K562 (cell line): ENCODE measurements at regions not wholly inside any gene's neighbourhood (a gene's known extent, or its start where the extent isn't known, plus 50 kb on each side); places are given as distances from the start of the nearest gene placed in this dataset.
A peak's percentile ranks its signal among the peaks of the same experiment; 100 is the strongest.

Source experiments
- ATAC-seq: fragments of 200-7000 bp; cut with Tn5 transposase; 3 replicates; pipeline ENCODE4 v1.9.1; 2020; ENCODE audit warnings: moderate library complexity
- BruUV-seq: library from RNA; stranded (reverse); fragments of 400-500 nt; replicated peaks from 2 replicates; lab custom pipeline; 2021; lab: Mats Ljungman, UMichigan
- CTCF ChIA-PET: fragments of 300-600 bp; formaldehyde crosslinking; extraction: SDS; loops from one replicate; lab custom pipeline; 2021; ENCODE audit warnings: low intra/inter-chr PET ratio; lab: Yijun Ruan, JAX
- POLR2A ChIA-PET: fragments of 300-600, 350-650 bp; sonication (Branson Sonifier 250); formaldehyde crosslinking; extraction: SDS; loops from one replicate; lab custom pipeline; 2021; ENCODE audit warnings: antibody characterized with exemption, inconsistent platforms; lab: Yijun Ruan, JAX
- DNase-seq, 4 experiments: peaks; one replicate each; pipeline versions ENCODE4 v3.0.0 to v3.0.0-alpha.2; 2011 to 2018; ENCODE audit warnings: low spot score in 3 of 4, mixed read lengths in 3 of 4; ENCODE audit errors: extremely low read depth in 1 of 4
- FAIRE-seq: peaks from 2 replicates; lab custom pipeline; 2011; peaks lifted over from hg19 to GRCh38; lab: Jason Lieb, UNC
- H2AFZ ChIP-seq: 2 replicates; pipeline ENCODE4 v1.6.0; 2011; ENCODE audit warnings: low read depth, low read length, control low read depth, inconsistent platforms
- H3K27ac ChIP-seq: fragments of 200-600 bp; 3 replicates; pipeline ENCODE4 v1.8.0; 2011; ENCODE audit warnings: low read depth, mild to moderate bottlenecking, control low read depth, inconsistent platforms, low read length, moderate library complexity, mixed read lengths; ENCODE audit errors: extremely low read depth
- H3K27me3 ChIP-seq, 2 experiments: fragments of 300-600 bp in 1 of 2; 2 replicates in 1 of 2; 3 replicates in 1 of 2; pipeline versions ENCODE4 v1.6.0 to v1.8.0; 2011; ENCODE audit warnings: inconsistent platforms in 2 of 2, low read length in 2 of 2, mild to moderate bottlenecking in 1 of 2, mixed read lengths in 1 of 2, moderate library complexity in 1 of 2; ENCODE audit not compliant: control insufficient read depth in 2 of 2, insufficient read depth in 2 of 2
- H3K36me3 ChIP-seq: fragments of 300-600 bp; 3 replicates; pipeline ENCODE4 v1.8.0; 2011; ENCODE audit warnings: mild to moderate bottlenecking, low read length, inconsistent platforms; ENCODE audit not compliant: control insufficient read depth, insufficient read depth
- H3K4me1 ChIP-seq, 2 experiments: fragments of 200-600 bp in 1 of 2; replicated peaks in 1 of 2; 2 replicates in 1 of 2; 3 replicates in 1 of 2; pipeline versions ENCODE4 v1.5.1 to v1.8.0; 2011; ENCODE audit warnings: inconsistent platforms in 2 of 2, low read length in 2 of 2, mild to moderate bottlenecking in 1 of 2, mixed read lengths in 1 of 2, moderate library complexity in 1 of 2; ENCODE audit not compliant: control insufficient read depth in 2 of 2, insufficient read depth in 2 of 2
- H3K4me2 ChIP-seq: 2 replicates; pipeline ENCODE4 v1.6.1; 2011; ENCODE audit warnings: low read length, control low read depth, inconsistent platforms, mixed read lengths; ENCODE audit not compliant: insufficient read depth
- H3K4me3 ChIP-seq: fragments of 200-600 bp; sonication (generic), shearing (Covaris generic); 2 replicates; pipeline ENCODE4 v1.5.1; 2016; ENCODE audit warnings: control low read depth, inconsistent platforms
- H3K79me2 ChIP-seq: fragments of 200-600 bp; 3 replicates; pipeline ENCODE4 v1.8.0; 2011; ENCODE audit warnings: low read length, inconsistent platforms; ENCODE audit not compliant: control insufficient read depth, insufficient read depth
- H3K9ac ChIP-seq, 2 experiments: 2 replicates each; pipeline versions ENCODE4 v1.6.0 to v1.6.1; 2011; ENCODE audit warnings: low read depth in 2 of 2, low read length in 2 of 2, control low read depth in 1 of 2, inconsistent platforms in 1 of 2, mild to moderate bottlenecking in 1 of 2, mixed read lengths in 1 of 2; ENCODE audit not compliant: insufficient read depth in 1 of 2
- H3K9me1 ChIP-seq: one replicate; pipeline ENCODE4 v1.6.0; 2011; ENCODE audit warnings: inconsistent platforms, mild to moderate bottlenecking, low read length, moderate library complexity; ENCODE audit not compliant: control insufficient read depth, insufficient read depth
- H3K9me3 ChIP-seq: replicated peaks from 2 replicates; pipeline ENCODE4 v1.5.1; 2011; ENCODE audit warnings: low read depth, low read length, inconsistent platforms; ENCODE audit not compliant: control insufficient read depth, insufficient read depth
- H4K20me1 ChIP-seq: replicated peaks from 2 replicates; pipeline ENCODE4 v1.6.1; 2011; ENCODE audit warnings: low read length, inconsistent platforms, mixed read lengths; ENCODE audit not compliant: control insufficient read depth, insufficient read depth
- CXXC5 ChIP-seq: fragments of 250-450 bp; sonication (Bioruptor Pico); IDR thresholded peaks from 2 replicates; pipeline ENCODE4 v1.8.0; 2022; ENCODE audit warnings: inconsistent platforms, mild to moderate bottlenecking, moderate library complexity
- FIP1L1 ChIP-seq: fragments of 200-400 bp; formaldehyde crosslinking; IDR thresholded peaks from 2 replicates; pipeline ENCODE4 v1.6.1; 2018; ENCODE audit warnings: mild to moderate bottlenecking, low read depth, low read length; ENCODE audit not compliant: poor library complexity, severe bottlenecking
- FOSL1 ChIP-seq: fragments of 200-800 bp; sonication (Bioruptor generic); conservative IDR thresholded peaks from 2 replicates; pipeline ENCODE4 v1.6.1; 2016; ENCODE audit warnings: missing genetic modification characterization, missing compliant biosample characterization
- NR2C1 ChIP-seq, 2 experiments: fragments of 450-650 bp; IDR thresholded peaks; 2 replicates each; pipeline ENCODE4 v1.6.1; 2017; ENCODE audit warnings: mild to moderate bottlenecking in 2 of 2, antibody characterized with exemption in 1 of 2, inconsistent platforms in 1 of 2, missing compliant biosample characterization in 1 of 2, missing genetic modification characterization in 1 of 2
- NR2C2 ChIP-seq, 2 experiments: fragments of 200-800 bp in 1 of 2; sonication (Bioruptor generic) in 1 of 2; sonication (generic) in 1 of 2; formaldehyde crosslinking in 1 of 2; IDR thresholded peaks; 2 replicates each; pipeline versions ENCODE4 v1.6.1 to v1.8.0; 2016 to 2022; ENCODE audit warnings: mild to moderate bottlenecking in 1 of 2, missing compliant biosample characterization in 1 of 2, missing genetic modification characterization in 1 of 2, missing genetic modification reagents in 1 of 2
- TAF15 ChIP-seq: fragments of 200-400 bp; formaldehyde crosslinking; IDR thresholded peaks from 2 replicates; pipeline ENCODE4 v1.6.1; 2017; ENCODE audit warnings: mild to moderate bottlenecking, low read depth, low read length, moderate library complexity
- WGBS: fragments of 100-300 bp; shearing (Covaris generic); methylation state at CpG from one replicate; pipeline ENCODE4 v1.1.6; 2016; ENCODE audit warnings: low coverage, mixed read lengths; ENCODE audit not compliant: insufficient coverage; ENCODE audit errors: missing lambda C conversion rate; 5-methylcytosine and 5-hydroxymethylcytosine counted together
- in situ Hi-C: fragments of 300-500 bp; cut with MboI; formaldehyde crosslinking; loops from 4 replicates; pipeline ENCODE4 v1.15.0; 2018; ENCODE audit warnings: inconsistent platforms, mixed read lengths
- intact Hi-C: fragments of 100-400 bp; cut with micrococcal nuclease; formaldehyde crosslinking; loops from 2 replicates; pipeline ENCODE4 v1.14.2; 2022
- TF ChIP-seq, protein P1 (sequence below): sonication (generic); formaldehyde crosslinking; IDR thresholded peaks from 2 replicates; pipeline ENCODE4 v1.9.0; 2022; ENCODE audit warnings: mild to moderate bottlenecking, missing genetic modification reagents
- TF ChIP-seq, protein P2 (sequence below): sonication (generic); formaldehyde crosslinking; IDR thresholded peaks from 2 replicates; pipeline ENCODE4 v1.8.1; 2022; ENCODE audit warnings: missing genetic modification reagents

DNA sequence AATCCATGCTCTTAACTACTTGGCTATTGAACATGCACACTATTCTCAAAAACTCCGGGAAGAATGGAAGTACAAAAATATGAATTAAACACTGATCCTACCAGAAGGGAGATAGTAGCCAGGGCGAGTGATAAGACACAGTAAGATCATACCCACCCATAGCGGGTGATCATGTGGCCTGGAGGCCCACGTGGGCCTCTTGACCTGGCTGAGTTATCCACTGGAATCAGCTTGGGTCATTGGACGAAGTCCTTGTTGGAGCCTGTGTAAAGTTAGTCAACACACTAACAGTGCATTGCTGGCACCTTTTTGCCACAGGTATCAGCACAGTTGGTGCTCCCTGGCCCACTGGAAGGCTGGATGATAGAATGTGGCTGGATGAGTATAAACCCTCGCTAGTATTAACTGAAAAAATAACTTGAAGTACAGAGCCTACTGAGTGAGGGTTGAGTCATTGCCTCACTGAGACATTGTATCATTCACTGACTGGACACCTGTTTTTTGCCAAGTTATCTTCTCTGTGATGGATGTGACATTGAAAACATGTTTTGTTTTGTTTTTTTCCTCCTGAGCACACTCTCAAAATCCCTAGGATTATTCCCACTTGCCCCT lies 149.2 kb upstream of the FUT8 start:
- Histone ChIP-seq H3K4me2 (no peak overlapping the region), H4K20me1 (no peaks in the 10 kb centered on the region), H3K4me3 (no peak overlapping the region), H3K9me3 (0 out of 2 replicates have a peak, but pooled peaks cover 2% of the 10 kb centered on the region), H3K36me3 (no peaks in the 10 kb centered on the region), H3K27ac (no peak overlapping the region), H3K27me3 (no peaks in the 10 kb centered on the region), H3K4me1 (peaks cover 0 to 11% of the 10 kb centered on the region in 2 experiments; a peak in 3 of 5 replicates), H3K9me1 (no peaks in the 10 kb centered on the region), H3K9ac (no peak overlapping the region), H2AFZ (peak overlapping the region; percentile 70), H3K79me2 (no peaks in the 10 kb centered on the region)
- intact Hi-C loops: no loop called here
- ATAC-seq (no peak), FAIRE-seq (no peak), DNase-seq (no peak)
- no TSS peak for BruUV-seq
- ChIA-PET POLR2A (no interaction called here), CTCF (no interaction called here)
- in situ Hi-C loops: no loop called here
- WGBS: 9% methylated on average over 6 of the region's 6 CpGs
- TF ChIP-seq CXXC5: no peak
- TF ChIP-seq, protein P1, sequence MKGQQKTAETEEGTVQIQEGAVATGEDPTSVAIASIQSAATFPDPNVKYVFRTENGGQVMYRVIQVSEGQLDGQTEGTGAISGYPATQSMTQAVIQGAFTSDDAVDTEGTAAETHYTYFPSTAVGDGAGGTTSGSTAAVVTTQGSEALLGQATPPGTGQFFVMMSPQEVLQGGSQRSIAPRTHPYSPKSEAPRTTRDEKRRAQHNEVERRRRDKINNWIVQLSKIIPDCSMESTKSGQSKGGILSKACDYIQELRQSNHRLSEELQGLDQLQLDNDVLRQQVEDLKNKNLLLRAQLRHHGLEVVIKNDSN (CRISPR knock-in tag): peak; percentile 55
- no peak for TF ChIP-seq TAF15
- no peak for TF ChIP-seq FIP1L1
- TF ChIP-seq NR2C2 (CRISPR knock-in tag; IDR thresholded peaks at IDR 0.05): no peak
- peak; percentile 34; the same call in 1 of the 2 replicates for TF ChIP-seq NR2C2 (tag; IDR thresholded peaks at IDR 0.05)
- TF ChIP-seq, protein P2, sequence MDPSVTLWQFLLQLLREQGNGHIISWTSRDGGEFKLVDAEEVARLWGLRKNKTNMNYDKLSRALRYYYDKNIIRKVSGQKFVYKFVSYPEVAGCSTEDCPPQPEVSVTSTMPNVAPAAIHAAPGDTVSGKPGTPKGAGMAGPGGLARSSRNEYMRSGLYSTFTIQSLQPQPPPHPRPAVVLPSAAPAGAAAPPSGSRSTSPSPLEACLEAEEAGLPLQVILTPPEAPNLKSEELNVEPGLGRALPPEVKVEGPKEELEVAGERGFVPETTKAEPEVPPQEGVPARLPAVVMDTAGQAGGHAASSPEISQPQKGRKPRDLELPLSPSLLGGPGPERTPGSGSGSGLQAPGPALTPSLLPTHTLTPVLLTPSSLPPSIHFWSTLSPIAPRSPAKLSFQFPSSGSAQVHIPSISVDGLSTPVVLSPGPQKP (CRISPR knock-in tag): no peak
- no peak for TF ChIP-seq NR2C1 (IDR thresholded peaks at IDR 0.05)
- TF ChIP-seq NR2C1 (tag; IDR thresholded peaks at IDR 0.05): 0 out of 2 replicates have a peak, but pooled peaks have one; percentile 11
- peak; percentile 55 for TF ChIP-seq FOSL1 (tag)
